ENCODE measurements at regions not wholly inside any gene's neighbourhood (a gene's known extent, or its start where the extent isn't known, plus 50 kb on each side); places are given as distances from the start of the nearest gene placed in this dataset.

DNA sequence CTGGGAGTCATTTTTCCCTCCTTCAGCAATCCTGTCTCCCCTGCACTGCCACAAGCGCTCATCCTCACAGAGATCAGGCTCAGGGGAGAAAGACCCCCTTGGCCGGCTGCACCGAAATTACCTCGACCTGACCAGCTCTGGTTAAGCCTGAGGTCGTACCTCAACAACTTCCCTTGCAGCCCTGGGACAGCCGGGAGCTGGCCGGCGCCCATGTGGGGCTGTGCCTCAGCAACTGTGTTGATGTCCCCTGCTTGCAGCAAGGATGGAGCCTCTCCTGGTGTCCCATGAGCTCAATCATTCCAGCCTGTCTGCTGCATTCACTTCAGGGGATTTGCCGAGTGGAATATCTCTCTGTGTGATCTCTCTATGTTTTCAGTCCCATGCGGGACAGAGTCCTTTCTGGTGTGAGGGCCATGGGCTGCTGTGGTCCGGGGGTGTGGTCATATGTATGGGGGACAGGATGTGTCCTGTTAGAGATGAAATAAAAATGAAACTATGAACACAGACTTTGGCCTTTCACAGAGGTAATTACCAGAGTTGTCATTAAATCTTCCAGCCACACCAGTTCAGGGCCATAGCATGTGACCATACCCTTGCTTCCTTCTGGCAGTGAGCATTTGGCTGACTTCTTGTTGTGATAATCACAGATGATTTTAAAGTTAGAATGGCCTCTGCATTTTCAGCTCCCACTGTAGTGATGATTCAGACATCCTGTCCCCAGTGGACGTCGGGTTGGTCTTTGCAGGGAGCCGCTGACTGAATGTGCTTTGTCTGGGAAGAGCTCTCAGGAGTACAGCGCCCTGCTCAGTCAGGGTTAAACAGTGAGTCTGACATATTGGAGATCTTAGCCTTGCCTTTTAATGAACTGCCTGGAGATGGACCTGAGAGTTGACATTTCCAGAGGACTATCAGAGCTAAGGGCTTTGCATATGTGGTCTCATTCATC lies 405.9 kb downstream of the AACS start (continued):
- TF ChIP-seq, protein P1, sequence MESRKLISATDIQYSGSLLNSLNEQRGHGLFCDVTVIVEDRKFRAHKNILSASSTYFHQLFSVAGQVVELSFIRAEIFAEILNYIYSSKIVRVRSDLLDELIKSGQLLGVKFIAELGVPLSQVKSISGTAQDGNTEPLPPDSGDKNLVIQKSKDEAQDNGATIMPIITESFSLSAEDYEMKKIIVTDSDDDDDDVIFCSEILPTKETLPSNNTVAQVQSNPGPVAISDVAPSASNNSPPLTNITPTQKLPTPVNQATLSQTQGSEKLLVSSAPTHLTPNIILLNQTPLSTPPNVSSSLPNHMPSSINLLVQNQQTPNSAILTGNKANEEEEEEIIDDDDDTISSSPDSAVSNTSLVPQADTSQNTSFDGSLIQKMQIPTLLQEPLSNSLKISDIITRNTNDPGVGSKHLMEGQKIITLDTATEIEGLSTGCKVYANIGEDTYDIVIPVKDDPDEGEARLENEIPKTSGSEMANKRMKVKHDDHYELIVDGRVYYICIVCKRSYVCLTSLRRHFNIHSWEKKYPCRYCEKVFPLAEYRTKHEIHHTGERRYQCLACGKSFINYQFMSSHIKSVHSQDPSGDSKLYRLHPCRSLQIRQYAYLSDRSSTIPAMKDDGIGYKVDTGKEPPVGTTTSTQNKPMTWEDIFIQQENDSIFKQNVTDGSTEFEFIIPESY (IDR thresholded peaks at IDR 0.05), result no peak
- TF ChIP-seq MEF2A (IDR thresholded peaks at IDR 0.05; ENCODE audit: insufficient read depth, low read depth, low read length) (no peak), ZNF274 (IDR thresholded peaks at IDR 0.05; ENCODE audit: insufficient read depth, insufficient read length) (no peak), SUZ12 (IDR thresholded peaks at IDR 0.05; ENCODE audit: unreplicated experiment) (no peak), BACH1 (IDR thresholded peaks at IDR 0.05; ENCODE audit: borderline replicate concordance) (no peak), ETV6 (conservative IDR thresholded peaks at IDR 0.05 in 1 of 2, IDR thresholded peaks at IDR 0.05 in 1 of 2; ENCODE audit: borderline replicate concordance in 1 of 2, low read depth in 1 of 2) (no peak), TCF12 (IDR thresholded peaks at IDR 0.05; ENCODE audit: low read depth, low read length) (no peak), HDAC2 (IDR thresholded peaks at IDR 0.05) (no peak), ZSCAN29 (IDR thresholded peaks at IDR 0.05) (no peak), ZNF622 (IDR thresholded peaks at IDR 0.05) (no peak)
- TF ChIP-seq, protein P2, sequence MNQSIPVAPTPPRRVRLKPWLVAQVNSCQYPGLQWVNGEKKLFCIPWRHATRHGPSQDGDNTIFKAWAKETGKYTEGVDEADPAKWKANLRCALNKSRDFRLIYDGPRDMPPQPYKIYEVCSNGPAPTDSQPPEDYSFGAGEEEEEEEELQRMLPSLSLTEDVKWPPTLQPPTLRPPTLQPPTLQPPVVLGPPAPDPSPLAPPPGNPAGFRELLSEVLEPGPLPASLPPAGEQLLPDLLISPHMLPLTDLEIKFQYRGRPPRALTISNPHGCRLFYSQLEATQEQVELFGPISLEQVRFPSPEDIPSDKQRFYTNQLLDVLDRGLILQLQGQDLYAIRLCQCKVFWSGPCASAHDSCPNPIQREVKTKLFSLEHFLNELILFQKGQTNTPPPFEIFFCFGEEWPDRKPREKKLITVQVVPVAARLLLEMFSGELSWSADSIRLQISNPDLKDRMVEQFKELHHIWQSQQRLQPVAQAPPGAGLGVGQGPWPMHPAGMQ (IDR thresholded peaks at IDR 0.05; ENCODE audit: borderline replicate concordance), result no peak
- TF ChIP-seq, protein P3, sequence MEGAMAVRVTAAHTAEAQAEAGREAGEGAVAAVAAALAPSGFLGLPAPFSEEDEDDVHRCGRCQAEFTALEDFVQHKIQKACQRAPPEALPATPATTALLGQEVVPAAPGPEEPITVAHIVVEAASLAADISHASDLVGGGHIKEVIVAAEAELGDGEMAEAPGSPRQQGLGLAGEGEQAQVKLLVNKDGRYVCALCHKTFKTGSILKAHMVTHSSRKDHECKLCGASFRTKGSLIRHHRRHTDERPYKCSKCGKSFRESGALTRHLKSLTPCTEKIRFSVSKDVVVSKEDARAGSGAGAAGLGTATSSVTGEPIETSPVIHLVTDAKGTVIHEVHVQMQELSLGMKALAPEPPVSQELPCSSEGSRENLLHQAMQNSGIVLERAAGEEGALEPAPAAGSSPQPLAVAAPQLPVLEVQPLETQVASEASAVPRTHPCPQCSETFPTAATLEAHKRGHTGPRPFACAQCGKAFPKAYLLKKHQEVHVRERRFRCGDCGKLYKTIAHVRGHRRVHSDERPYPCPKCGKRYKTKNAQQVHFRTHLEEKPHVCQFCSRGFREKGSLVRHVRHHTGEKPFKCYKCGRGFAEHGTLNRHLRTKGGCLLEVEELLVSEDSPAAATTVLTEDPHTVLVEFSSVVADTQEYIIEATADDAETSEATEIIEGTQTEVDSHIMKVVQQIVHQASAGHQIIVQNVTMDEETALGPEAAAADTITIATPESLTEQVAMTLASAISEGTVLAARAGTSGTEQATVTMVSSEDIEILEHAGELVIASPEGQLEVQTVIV (IDR thresholded peaks at IDR 0.05; ENCODE audit: borderline replicate concordance, partially characterized antibody), result no peak
- TF ChIP-seq, protein P4, sequence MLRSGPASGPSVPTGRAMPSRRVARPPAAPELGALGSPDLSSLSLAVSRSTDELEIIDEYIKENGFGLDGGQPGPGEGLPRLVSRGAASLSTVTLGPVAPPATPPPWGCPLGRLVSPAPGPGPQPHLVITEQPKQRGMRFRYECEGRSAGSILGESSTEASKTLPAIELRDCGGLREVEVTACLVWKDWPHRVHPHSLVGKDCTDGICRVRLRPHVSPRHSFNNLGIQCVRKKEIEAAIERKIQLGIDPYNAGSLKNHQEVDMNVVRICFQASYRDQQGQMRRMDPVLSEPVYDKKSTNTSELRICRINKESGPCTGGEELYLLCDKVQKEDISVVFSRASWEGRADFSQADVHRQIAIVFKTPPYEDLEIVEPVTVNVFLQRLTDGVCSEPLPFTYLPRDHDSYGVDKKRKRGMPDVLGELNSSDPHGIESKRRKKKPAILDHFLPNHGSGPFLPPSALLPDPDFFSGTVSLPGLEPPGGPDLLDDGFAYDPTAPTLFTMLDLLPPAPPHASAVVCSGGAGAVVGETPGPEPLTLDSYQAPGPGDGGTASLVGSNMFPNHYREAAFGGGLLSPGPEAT (IDR thresholded peaks at IDR 0.05; ENCODE audit: low read depth), result peak; percentile 25; the same call in 1 of the 2 replicates
